GM12878 (cell line): ENCODE measurements at regions not wholly inside any gene's neighbourhood (a gene's known extent, or its start where the extent isn't known, plus 50 kb on each side); places are given as distances from the start of the nearest gene placed in this dataset.

ENCODE experiments used
- ATAC-seq: fragments of 200-7000 bp; cut with Tn5 transposase; 3 replicates; pipeline ENCODE4 v1.9.1; 2020; ENCODE audit warnings: mild to moderate bottlenecking, moderate library complexity
- BruUV-seq: library from RNA; stranded (reverse); fragments of 400-500 nt; replicated peaks from 2 replicates; lab custom pipeline; 2021; lab: Mats Ljungman, UMichigan
- CTCF ChIA-PET: fragments of 300-600 bp; sonication (Branson Sonifier 250); formaldehyde crosslinking; extraction: SDS; loops from one replicate; lab custom pipeline; 2021; ENCODE audit warnings: inconsistent platforms; lab: Yijun Ruan, JAX
- POLR2A ChIA-PET: fragments of 350-600 bp; formaldehyde crosslinking; extraction: SDS; loops from one replicate; lab custom pipeline; 2021; ENCODE audit warnings: inconsistent platforms; lab: Charles Lee
- RAD21 ChIA-PET: fragments of 300-600 bp; sonication (Branson Sonifier 250); formaldehyde crosslinking; loops from one replicate; lab custom pipeline; 2023; ENCODE audit warnings: antibody characterized with exemption; ENCODE audit not compliant: unreplicated experiment; lab: Charles Lee
- SMC1A ChIA-PET: fragments of 300-600 bp; sonication (Branson Sonifier 250); formaldehyde crosslinking; loops from one replicate; lab custom pipeline; 2023; ENCODE audit not compliant: unreplicated experiment, uncharacterized antibody; lab: Charles Lee
- DNase-seq: peaks from one replicate; pipeline ENCODE4 v3.0.0-alpha.2; 2011; ENCODE audit warnings: low read depth, low spot score
- FAIRE-seq: peaks from 3 replicates; lab custom pipeline; 2011; peaks lifted over from hg19 to GRCh38; lab: Jason Lieb, UNC
- H2AFZ ChIP-seq: 2 replicates; pipeline ENCODE4 v1.6.0; 2011; ENCODE audit warnings: low read depth, low read length, control low read depth; ENCODE audit not compliant: control insufficient read depth
- H3K27ac ChIP-seq: 2 replicates; pipeline ENCODE4 v1.5.1; 2011; ENCODE audit warnings: control low read depth; ENCODE audit not compliant: control insufficient read depth, insufficient read depth
- H3K27me3 ChIP-seq, 2 experiments: replicated peaks in 1 of 2; 2 replicates each; pipeline versions ENCODE4 v1.6.0 to v1.6.1; 2011; ENCODE audit warnings: low read length in 1 of 2; ENCODE audit not compliant: control insufficient read depth in 2 of 2, insufficient read depth in 2 of 2
- H3K36me3 ChIP-seq, 2 experiments: 2 replicates each; pipeline ENCODE4 v1.5.1; 2011; ENCODE audit warnings: low read length in 1 of 2; ENCODE audit not compliant: control insufficient read depth in 2 of 2, insufficient read depth in 2 of 2
- H3K4me1 ChIP-seq: 2 replicates; pipeline ENCODE4 v1.6.1; 2011; ENCODE audit warnings: mild to moderate bottlenecking, low read length, moderate library complexity, mixed read lengths; ENCODE audit not compliant: control insufficient read depth, insufficient read depth
- H3K4me2 ChIP-seq: 2 replicates; pipeline ENCODE4 v1.6.0; 2011; ENCODE audit warnings: control low read depth; ENCODE audit not compliant: control insufficient read depth, insufficient read depth
- H3K4me3 ChIP-seq: fragments of 200-600 bp; sonication (generic); 2 replicates; pipeline ENCODE4 v1.5.1; 2016
- H3K79me2 ChIP-seq: 2 replicates; pipeline ENCODE4 v1.6.0; 2011; ENCODE audit warnings: low read length; ENCODE audit not compliant: control insufficient read depth, insufficient read depth
- H3K9ac ChIP-seq: 2 replicates; pipeline ENCODE4 v1.8.0; 2011; ENCODE audit warnings: low read length, control low read depth, mixed read lengths; ENCODE audit not compliant: control insufficient read depth, insufficient read depth
- H3K9me3 ChIP-seq: replicated peaks from 3 replicates; pipeline ENCODE4 v1.5.1; 2011; ENCODE audit warnings: mild to moderate bottlenecking, low read length; ENCODE audit not compliant: control insufficient read depth, insufficient read depth
- H4K20me1 ChIP-seq: 2 replicates; pipeline ENCODE4 v1.6.0; 2011; ENCODE audit not compliant: control insufficient read depth, insufficient read depth
- BRCA1 ChIP-seq: IDR thresholded peaks from 2 replicates; pipeline ENCODE4 v1.6.1; 2011; ENCODE audit warnings: low read depth, low read length, improper control_type of control experiment
- CHD1 ChIP-seq: IDR thresholded peaks from 2 replicates; pipeline ENCODE4 v1.6.1; 2012; ENCODE audit warnings: low read depth, low read length, improper control_type of control experiment
- ESRRA ChIP-seq: IDR thresholded peaks from 2 replicates; pipeline ENCODE4 v1.6.1; 2012; ENCODE audit warnings: mild to moderate bottlenecking, low read length, improper control_type of control experiment
- FOS ChIP-seq: IDR thresholded peaks from 3 replicates; pipeline ENCODE4 v1.6.1; 2011; ENCODE audit warnings: borderline replicate concordance; ENCODE audit not compliant: insufficient read length; ENCODE audit errors: extremely low read depth
- HDAC6 ChIP-seq: fragments of 200-600 bp; sonication (generic); IDR thresholded peaks from one replicate; pipeline ENCODE4 v1.8.0; 2017; ENCODE audit warnings: antibody characterized with exemption; ENCODE audit not compliant: unreplicated experiment
- MYC ChIP-seq: IDR thresholded peaks from 2 replicates; pipeline ENCODE4 v1.6.1; 2011; ENCODE audit warnings: mild to moderate bottlenecking, low read length, moderate library complexity, inconsistent platforms; ENCODE audit not compliant: insufficient read depth, insufficient replicate concordance, insufficient read length, severe bottlenecking
- NFXL1 ChIP-seq: fragments of 450-650 bp; IDR thresholded peaks from 2 replicates; pipeline ENCODE4 v1.6.1; 2017; ENCODE audit warnings: antibody characterized with exemption, mild to moderate bottlenecking, borderline replicate concordance
- NRF1 ChIP-seq: conservative IDR thresholded peaks from 2 replicates; pipeline ENCODE4 v1.6.1; 2011; ENCODE audit warnings: mild to moderate bottlenecking, low read depth, low read length, improper control_type of control experiment
- PBX3 ChIP-seq: IDR thresholded peaks from 2 replicates; pipeline ENCODE4 v1.6.1; 2011; ENCODE audit warnings: mild to moderate bottlenecking, low read depth, low read length, moderate library complexity; ENCODE audit not compliant: insufficient replicate concordance
- RAD51 ChIP-seq: fragments of 450-650 bp; IDR thresholded peaks from 2 replicates; pipeline ENCODE4 v1.6.1; 2016; ENCODE audit warnings: moderate library complexity, mild to moderate bottlenecking, inconsistent platforms
- RUNX3 ChIP-seq: IDR thresholded peaks from 2 replicates; pipeline ENCODE4 v1.6.1; 2012; ENCODE audit warnings: low read length, inconsistent platforms
- TBL1XR1 ChIP-seq: IDR thresholded peaks from 2 replicates; pipeline ENCODE4 v1.6.1; 2012; ENCODE audit warnings: low read depth, low read length, improper control_type of control experiment
- WGBS: methylation state at CpG from one replicate; pipeline ENCODE4 v1.1.6; 2016; ENCODE audit warnings: low lambda C conversion rate; ENCODE audit not compliant: insufficient replicate concordance, insufficient coverage; ENCODE audit errors: missing lambda C conversion rate; 5-methylcytosine and 5-hydroxymethylcytosine counted together
- in situ Hi-C: fragments of 300-500 bp; cut with MboI; formaldehyde crosslinking; loops from 9 replicates; pipeline ENCODE4 v1.14.3; 2018; ENCODE audit warnings: mixed read lengths
- intact Hi-C: fragments of 100-400 bp; cut with micrococcal nuclease; formaldehyde crosslinking; loops from one replicate; pipeline ENCODE4 v1.14.2; 2022; ENCODE audit not compliant: unreplicated experiment
- TF ChIP-seq, protein P1 (sequence below): IDR thresholded peaks from 2 replicates; pipeline ENCODE4 v1.6.1; 2011; ENCODE audit warnings: borderline replicate concordance, low read depth, mild to moderate bottlenecking, moderate library complexity, low read length; ENCODE audit not compliant: insufficient read depth, poor library complexity, severe bottlenecking
- TF ChIP-seq, protein P2 (sequence below): IDR thresholded peaks from 2 replicates; pipeline ENCODE4 v1.6.1; 2012; ENCODE audit warnings: low read depth, low read length, improper control_type of control experiment

DNA sequence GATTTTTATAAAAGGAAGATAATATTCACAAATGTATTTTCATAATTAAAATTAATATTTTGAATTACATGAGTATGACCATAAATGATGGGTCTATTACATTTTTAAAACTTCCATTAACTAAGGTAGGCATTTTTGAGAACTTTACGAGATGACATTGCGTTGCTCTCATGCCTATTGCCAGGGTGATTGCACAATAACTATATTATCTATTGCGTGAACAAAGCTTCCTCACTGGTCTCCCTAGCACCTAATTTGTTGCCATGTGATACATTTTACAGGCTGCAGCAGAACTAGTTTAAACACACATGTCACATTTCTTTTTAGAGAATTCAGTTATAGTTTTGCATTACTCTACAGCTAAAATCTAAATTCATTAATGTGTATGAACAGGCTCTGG, 289.7 kb upstream of the GRID2 start:
- ATAC-seq (no peak), DNase-seq (no peak), FAIRE-seq (no peak)
- Histone ChIP-seq H3K4me3 (no peak overlapping the region), H3K27ac (no peak overlapping the region), H3K36me3 (no peaks in the 10 kb centered on the region), H3K27me3 (no peaks in the 10 kb centered on the region), H3K9me3 (no peaks in the 10 kb centered on the region), H3K9ac (no peak overlapping the region), H3K4me2 (no peak overlapping the region), H3K4me1 (no peaks in the 10 kb centered on the region), H2AFZ (no peak overlapping the region), H4K20me1 (no peaks in the 10 kb centered on the region), H3K79me2 (no peaks in the 10 kb centered on the region)
- 47% methylated on average over 3 of the region's 3 CpGs for WGBS
- POLR2A ChIA-PET = no interaction called here
- SMC1A ChIA-PET = no interaction called here
- intact Hi-C loops (no loop called here), in situ Hi-C loops (no loop called here)
- RAD21 ChIA-PET = no interaction called here
- no TSS peak for BruUV-seq
- CTCF ChIA-PET = interaction anchor here (0.6 to 1.3 kb wide), 2 partner anchors 24 to 583 kb away, joined by 3 read pairs; no protein-coding TSS in a partner anchor
- TF ChIP-seq NFXL1 (no peak), FOS (no peak), RAD51 (no peak), CHD1 (no peak), RUNX3 (no peak), ESRRA (no peak), MYC (no peak), PBX3 (no peak), BRCA1 (no peak), TBL1XR1 (no peak), NRF1 (no peak), HDAC6 (no peak)
- TF ChIP-seq, protein P1, sequence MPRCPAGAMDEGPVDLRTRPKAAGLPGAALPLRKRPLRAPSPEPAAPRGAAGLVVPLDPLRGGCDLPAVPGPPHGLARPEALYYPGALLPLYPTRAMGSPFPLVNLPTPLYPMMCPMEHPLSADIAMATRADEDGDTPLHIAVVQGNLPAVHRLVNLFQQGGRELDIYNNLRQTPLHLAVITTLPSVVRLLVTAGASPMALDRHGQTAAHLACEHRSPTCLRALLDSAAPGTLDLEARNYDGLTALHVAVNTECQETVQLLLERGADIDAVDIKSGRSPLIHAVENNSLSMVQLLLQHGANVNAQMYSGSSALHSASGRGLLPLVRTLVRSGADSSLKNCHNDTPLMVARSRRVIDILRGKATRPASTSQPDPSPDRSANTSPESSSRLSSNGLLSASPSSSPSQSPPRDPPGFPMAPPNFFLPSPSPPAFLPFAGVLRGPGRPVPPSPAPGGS = no peak
- TF ChIP-seq, protein P2, sequence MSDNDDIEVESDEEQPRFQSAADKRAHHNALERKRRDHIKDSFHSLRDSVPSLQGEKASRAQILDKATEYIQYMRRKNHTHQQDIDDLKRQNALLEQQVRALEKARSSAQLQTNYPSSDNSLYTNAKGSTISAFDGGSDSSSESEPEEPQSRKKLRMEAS = no peak
